SK-N-SH treated with all-trans-retinoic acid at 6 μM for 48 hours (cell line): ENCODE measurements at regions not wholly inside any gene's neighbourhood (a gene's known extent, or its start where the extent isn't known, plus 50 kb on each side); places are given as distances from the start of the nearest gene placed in this dataset.

Source experiments
- BACH2 ChIP-seq: fragments of 250-450 bp; sonication (Bioruptor Pico); IDR thresholded peaks from 2 replicates; pipeline ENCODE4 v1.9.0; 2021; ENCODE audit warnings: mild to moderate bottlenecking, borderline replicate concordance
- ESRRG ChIP-seq: fragments of 250-450 bp; sonication (Bioruptor Pico); IDR thresholded peaks from 2 replicates; pipeline ENCODE4 v1.6.1; 2021; ENCODE audit warnings: mild to moderate bottlenecking
- PATZ1 ChIP-seq: fragments of 250-450 bp; sonication (Bioruptor Pico); IDR thresholded peaks from 2 replicates; pipeline ENCODE4 v1.8.0; 2020; ENCODE audit warnings: mild to moderate bottlenecking, moderate library complexity, borderline replicate concordance
- POU6F1 ChIP-seq: fragments of 250-450 bp; sonication (Bioruptor Pico); IDR thresholded peaks from 2 replicates; pipeline ENCODE4 v1.8.0; 2021; ENCODE audit warnings: low read depth, mild to moderate bottlenecking, moderate library complexity, borderline replicate concordance
- RARB ChIP-seq: fragments of 250-450 bp; sonication (Bioruptor Pico); IDR thresholded peaks from 2 replicates; pipeline ENCODE4 v1.8.0; 2021; ENCODE audit warnings: mild to moderate bottlenecking, moderate library complexity
- TCF4 ChIP-seq: fragments of 250-450 bp; sonication (Bioruptor Pico); IDR thresholded peaks from 2 replicates; pipeline ENCODE4 v1.8.0; 2021; ENCODE audit warnings: mild to moderate bottlenecking, moderate library complexity, borderline replicate concordance
- ZFP30 ChIP-seq: fragments of 450-650 bp; formaldehyde crosslinking; IDR thresholded peaks from 2 replicates; pipeline ENCODE4 v1.5.0; 2022; ENCODE audit warnings: mild to moderate bottlenecking, moderate library complexity

DNA sequence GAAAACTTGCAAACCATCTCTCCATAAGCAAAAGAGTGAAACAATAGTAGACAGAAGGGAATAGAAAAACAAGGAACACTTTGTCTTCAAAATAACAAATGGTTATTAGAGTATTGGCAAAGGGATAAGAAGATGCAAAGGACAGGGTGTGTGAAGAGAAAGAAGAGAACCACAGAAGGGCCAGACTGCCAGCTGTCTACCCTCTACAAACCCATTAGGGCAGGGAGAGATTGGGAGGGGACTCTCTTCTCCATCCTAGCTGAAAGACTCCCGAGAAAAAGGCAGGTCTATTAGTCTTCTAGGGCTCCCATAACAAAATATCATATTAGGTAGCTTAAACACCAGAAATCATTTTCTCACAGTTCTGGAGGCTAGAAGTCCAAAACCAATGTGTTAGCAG, 292.8 kb downstream of the PTBP2 start:
- TF ChIP-seq PATZ1 (no peak), RARB (CRISPR knock-in tag) (no peak), ZFP30 (CRISPR knock-in tag) (no peak), POU6F1 (CRISPR knock-in tag) (no peak), BACH2 (no peak), ESRRG (no peak), TCF4 (CRISPR knock-in tag) (no peak)
